WTC11 (cell line): ENCODE measurements at regions not wholly inside any gene's neighbourhood (a gene's known extent, or its start where the extent isn't known, plus 50 kb on each side); places are given as distances from the start of the nearest gene placed in this dataset.

Experiments
- CTCF ChIP-seq: fragments of 200-600 bp; IDR thresholded peaks from 2 replicates; pipeline ENCODE4 v1.8.0; 2022; ENCODE audit warnings: antibody characterized with exemption
- ELF4 ChIP-seq: sonication (generic); formaldehyde crosslinking; IDR thresholded peaks from 2 replicates; pipeline ENCODE4 v1.8.1; 2022; ENCODE audit warnings: low read depth, mild to moderate bottlenecking, moderate library complexity, missing genetic modification reagents
- FOXP4 ChIP-seq: sonication (generic); formaldehyde crosslinking; IDR thresholded peaks from 2 replicates; pipeline ENCODE4 v1.8.0; 2022; ENCODE audit warnings: mild to moderate bottlenecking, missing genetic modification reagents
- NFE2L1 ChIP-seq: sonication (generic); formaldehyde crosslinking; IDR thresholded peaks from 2 replicates; pipeline ENCODE4 v1.8.1; 2023; ENCODE audit warnings: missing genetic modification reagents
- NR1H2 ChIP-seq: sonication (generic); formaldehyde crosslinking; IDR thresholded peaks from 2 replicates; pipeline ENCODE4 v1.9.0; 2021; ENCODE audit warnings: mild to moderate bottlenecking, moderate library complexity, missing genetic modification reagents
- SP1 ChIP-seq: sonication (generic); formaldehyde crosslinking; conservative IDR thresholded peaks from 2 replicates; pipeline ENCODE4 v1.8.1; 2022; ENCODE audit warnings: missing genetic modification reagents

DNA sequence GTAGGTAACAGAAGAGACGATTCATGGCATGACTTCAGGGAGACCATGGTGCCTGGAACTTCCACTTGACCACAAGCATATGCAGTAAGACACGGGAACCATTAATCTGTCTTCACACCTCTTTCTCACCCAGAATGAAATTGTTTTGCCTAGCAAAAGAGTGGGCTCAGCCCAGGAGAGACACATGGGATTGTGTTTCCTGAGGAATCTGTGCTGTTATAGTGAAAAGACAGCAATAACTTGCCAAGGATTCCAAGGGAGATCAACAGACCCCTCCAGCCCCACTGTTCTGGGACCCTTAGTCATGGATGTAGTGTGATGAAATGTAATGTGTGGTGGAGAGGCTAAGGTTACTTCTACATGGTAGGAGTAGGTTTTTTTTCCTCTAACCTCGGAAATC lies 192.5 kb upstream of the NPVF start:
- TF ChIP-seq FOXP4 (no peak), NFE2L1 (CRISPR knock-in tag) (no peak), NR1H2 (CRISPR knock-in tag) (no peak), SP1 (CRISPR knock-in tag) (no peak), CTCF (no peak), ELF4 (CRISPR knock-in tag) (no peak)
